Peyer's patch (tissue), 4 donors: ENCODE measurements at regions not wholly inside any gene's neighbourhood (a gene's known extent, or its start where the extent isn't known, plus 50 kb on each side); places are given as distances from the start of the nearest gene placed in this dataset.

Experiments
- CTCF ChIP-seq, 6 experiments: fragments of 450-650 bp in 4 of 6; fragments of 200-600 bp in 2 of 6; sonication (generic) in 1 of 6; IDR thresholded peaks; one replicate each; pipeline ENCODE4 v1.5.1; 2017 to 2019; ENCODE audit warnings: antibody characterized with exemption in 6 of 6, mild to moderate bottlenecking in 3 of 6, moderate library complexity in 1 of 6
- POLR2A ChIP-seq, 2 donors: fragments of 450-650 bp; IDR thresholded peaks; one replicate each; pipeline ENCODE4 v1.5.1; 2017; ENCODE audit warnings: antibody characterized with exemption in 2 of 2, mild to moderate bottlenecking in 2 of 2, moderate library complexity in 2 of 2

- no peak for TF ChIP-seq POLR2A (IDR thresholded peaks at IDR 0.05)
- no peak for TF ChIP-seq CTCF (IDR thresholded peaks at IDR 0.05)
These were observed 194.0 kb downstream of the AJAP1 start for GRCh38 chr1:4848431-4848830.
